ENCODE measurements at regions not wholly inside any gene's neighbourhood (a gene's known extent, or its start where the extent isn't known, plus 50 kb on each side); places are given as distances from the start of the nearest gene placed in this dataset.

DNA sequence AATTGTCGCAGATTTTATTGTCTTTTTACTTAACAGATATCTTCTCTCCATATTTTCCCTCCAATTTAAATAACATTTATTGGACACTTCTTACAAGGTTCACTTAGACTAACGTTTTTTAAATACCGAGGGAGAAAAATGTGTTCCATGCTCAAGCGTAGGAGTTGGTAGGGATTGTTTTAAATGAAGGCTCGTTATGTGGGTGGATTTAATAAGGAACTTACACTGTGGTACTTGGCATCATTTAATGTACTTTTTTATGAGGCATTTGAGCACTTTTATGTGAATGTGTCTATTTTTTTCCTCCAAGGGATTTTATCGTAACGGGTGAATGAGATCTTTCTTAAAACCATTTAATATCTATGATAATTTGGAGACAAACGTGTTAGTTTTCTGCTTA, 125.0 kb upstream of the MTHFD1L start:
- H3K4me3 ChIP-seq (ENCODE audit: low read length): no peak overlapping the region
- DNase-seq (ENCODE audit: low read depth): no peak
- TF ChIP-seq, protein P1, sequence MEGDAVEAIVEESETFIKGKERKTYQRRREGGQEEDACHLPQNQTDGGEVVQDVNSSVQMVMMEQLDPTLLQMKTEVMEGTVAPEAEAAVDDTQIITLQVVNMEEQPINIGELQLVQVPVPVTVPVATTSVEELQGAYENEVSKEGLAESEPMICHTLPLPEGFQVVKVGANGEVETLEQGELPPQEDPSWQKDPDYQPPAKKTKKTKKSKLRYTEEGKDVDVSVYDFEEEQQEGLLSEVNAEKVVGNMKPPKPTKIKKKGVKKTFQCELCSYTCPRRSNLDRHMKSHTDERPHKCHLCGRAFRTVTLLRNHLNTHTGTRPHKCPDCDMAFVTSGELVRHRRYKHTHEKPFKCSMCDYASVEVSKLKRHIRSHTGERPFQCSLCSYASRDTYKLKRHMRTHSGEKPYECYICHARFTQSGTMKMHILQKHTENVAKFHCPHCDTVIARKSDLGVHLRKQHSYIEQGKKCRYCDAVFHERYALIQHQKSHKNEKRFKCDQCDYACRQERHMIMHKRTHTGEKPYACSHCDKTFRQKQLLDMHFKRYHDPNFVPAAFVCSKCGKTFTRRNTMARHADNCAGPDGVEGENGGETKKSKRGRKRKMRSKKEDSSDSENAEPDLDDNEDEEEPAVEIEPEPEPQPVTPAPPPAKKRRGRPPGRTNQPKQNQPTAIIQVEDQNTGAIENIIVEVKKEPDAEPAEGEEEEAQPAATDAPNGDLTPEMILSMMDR (conservative IDR thresholded peaks at IDR 0.05; ENCODE audit: low read depth, low read length): no peak

DNA sequence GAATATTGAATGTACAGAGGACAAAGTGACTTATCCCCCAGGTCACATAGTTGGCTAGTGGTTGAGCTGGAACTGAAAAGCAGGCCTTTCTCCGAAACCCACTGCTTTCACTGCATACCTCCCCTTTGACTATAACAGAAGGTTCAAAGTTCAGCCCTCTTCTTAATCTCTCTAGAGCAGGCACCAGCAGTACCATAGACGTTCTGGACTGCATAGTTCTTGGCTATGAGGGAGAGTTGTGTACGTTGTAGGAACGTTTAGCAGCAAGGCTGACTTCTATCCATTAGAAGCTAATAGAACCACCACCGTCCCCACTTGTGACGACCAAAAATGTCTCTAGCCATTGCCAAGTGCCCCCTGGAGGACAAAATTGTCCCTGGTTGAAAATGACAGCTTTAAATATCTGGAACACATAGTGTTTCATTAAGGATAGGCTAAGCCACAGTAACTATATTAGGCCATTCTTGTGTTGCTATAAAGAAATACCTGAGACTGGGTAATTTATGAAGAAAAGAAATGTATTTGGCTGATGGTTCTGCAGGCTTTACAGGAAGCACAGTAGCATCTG, 123.8 kb upstream of the MTHFD1L start:
- no peak for DNase-seq (ENCODE audit: low read depth)
- H3K4me3 ChIP-seq (ENCODE audit: low read length): no peak overlapping the region
- TF ChIP-seq, protein P1 (conservative IDR thresholded peaks at IDR 0.05; ENCODE audit: low read depth, low read length): peak; percentile 50

DNA sequence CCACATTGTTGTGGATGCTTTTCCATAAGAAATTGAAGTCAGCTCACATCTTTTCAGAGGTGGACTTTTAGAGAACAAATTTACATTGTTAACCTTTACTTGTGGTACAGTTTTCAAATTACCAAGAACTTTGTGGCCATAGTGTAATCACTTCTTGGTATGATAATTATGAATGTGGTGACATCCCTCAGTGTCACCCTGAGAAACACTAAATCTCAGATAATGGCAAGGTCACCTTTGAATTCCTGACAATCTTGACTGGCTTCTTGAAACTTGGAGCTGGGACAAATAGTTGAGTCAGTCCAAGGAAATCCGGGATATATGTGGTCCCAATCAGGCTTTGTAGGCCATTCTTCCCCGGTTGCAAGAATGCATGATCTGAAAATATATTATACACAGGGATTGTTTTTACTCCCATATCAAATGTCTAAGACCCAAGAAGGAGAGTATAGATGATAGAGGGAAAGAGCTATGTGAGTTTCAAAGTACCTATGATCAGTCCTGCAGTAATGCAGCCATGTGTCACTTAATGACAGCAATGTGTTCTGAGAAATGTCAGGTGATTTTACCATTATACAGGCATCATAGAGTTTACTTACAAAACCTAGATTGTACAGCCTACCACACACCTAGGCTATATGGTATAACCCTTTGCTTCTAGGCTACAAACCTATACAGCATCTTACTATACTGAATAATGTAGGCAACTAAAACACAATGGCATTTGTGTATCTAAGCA, 120.8 kb upstream of the MTHFD1L start:
- TF ChIP-seq, protein P1 (conservative IDR thresholded peaks at IDR 0.05; ENCODE audit: low read depth, low read length): no peak
- no peak overlapping the region for H3K4me3 ChIP-seq (ENCODE audit: low read length)
- no peak for DNase-seq (ENCODE audit: low read depth)

DNA sequence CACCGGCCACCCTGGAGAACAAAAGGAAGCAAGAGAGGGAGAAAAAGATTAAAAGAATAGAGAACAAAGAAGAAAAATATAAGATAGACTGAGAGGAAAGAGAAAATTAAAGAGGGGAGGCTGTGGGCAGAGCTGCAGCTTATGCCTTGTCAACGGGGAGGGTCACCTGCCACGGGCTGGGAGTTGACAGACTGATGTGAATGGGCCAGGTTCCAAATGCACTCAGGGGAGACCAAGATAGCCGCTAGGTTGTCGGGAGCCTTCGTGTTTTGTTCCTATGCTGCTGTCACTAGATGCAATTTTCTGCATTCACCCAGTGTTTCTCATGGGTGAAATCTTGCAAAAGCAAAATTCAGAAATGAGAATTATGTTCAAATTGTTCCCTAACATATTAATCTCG, 119.6 kb upstream of the MTHFD1L start:
- H3K4me3 ChIP-seq (ENCODE audit: low read length): no peak overlapping the region
- TF ChIP-seq, protein P1 (conservative IDR thresholded peaks at IDR 0.05; ENCODE audit: low read depth, low read length): no peak
- no peak for DNase-seq (ENCODE audit: low read depth)

DNA sequence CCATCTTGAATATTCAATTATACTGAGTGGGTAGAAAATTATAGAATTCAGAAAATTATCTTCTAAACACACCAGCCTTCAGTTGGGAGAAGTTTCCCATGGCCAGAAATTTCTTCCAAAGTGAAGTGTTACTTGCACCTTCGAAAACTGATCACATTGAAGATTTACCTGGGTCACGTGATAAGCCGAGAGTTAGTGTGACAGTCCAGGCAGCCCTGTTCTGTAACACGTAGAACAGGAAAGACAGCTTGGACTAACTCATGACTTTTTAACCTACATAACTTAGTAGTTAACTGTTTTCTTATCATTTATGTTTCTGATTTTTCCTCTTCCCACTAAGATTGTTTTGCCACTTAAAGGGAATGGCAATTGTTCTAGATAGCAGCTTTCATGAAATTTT, 118.3 kb upstream of the MTHFD1L start:
- TF ChIP-seq, protein P1 (conservative IDR thresholded peaks at IDR 0.05; ENCODE audit: low read depth, low read length): no peak
- DNase-seq (ENCODE audit: low read depth): no peak
- H3K4me3 ChIP-seq (ENCODE audit: low read length): no peak overlapping the region

DNA sequence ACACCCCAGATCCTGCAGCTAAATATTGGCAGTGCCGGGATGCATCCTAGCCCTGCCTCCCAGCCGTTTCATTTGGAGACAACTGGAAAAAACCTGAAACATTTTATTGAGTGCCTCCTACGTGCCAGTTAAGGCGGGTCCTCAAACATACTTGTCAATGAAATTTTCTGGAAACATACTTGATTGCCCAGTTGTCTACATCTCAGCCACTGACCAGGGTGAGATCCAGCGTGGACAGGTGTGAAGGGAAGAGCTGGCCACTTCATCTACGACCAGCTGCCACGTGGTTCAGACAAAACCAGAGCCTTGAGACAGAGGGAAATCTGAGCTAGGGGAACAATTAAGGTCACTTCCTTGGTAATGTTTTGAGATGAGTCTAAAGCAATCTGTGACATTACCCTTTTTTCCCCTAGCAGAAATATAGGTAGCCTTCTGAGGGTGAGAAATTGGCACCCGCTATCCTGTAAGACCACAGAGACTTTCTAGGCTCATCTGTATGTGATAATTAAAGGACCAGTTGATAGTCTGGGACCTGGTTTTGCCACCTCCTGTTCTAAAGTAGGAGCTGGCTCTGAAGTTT, 116.3 kb upstream of the MTHFD1L start:
- TF ChIP-seq, protein P1 (conservative IDR thresholded peaks at IDR 0.05; ENCODE audit: low read depth, low read length): no peak
- DNase-seq (ENCODE audit: low read depth): no peak
- H3K4me3 ChIP-seq (ENCODE audit: low read length): no peak overlapping the region

DNA sequence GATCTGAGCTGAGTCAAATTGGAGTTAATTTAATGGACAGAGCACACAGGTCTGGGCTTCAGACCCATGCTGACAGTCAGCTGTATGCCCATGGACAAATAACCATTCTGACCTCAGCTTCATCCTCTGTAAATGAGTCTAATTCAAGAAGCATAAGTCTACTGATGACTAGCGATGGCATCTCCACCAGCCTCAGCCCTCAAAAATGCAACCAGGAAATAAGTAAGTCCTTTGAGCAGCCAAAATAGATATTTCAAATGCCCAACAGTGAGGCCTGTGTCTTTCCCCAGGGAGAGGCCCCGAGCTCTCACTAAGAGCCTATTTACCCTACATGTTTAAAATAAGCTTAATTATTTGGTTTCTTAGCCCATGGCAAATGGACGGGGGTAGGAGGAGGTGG, 114.2 kb upstream of the MTHFD1L start:
- TF ChIP-seq, protein P1 (conservative IDR thresholded peaks at IDR 0.05; ENCODE audit: low read depth, low read length): no peak
- no peak for DNase-seq (ENCODE audit: low read depth)
- no peak overlapping the region for H3K4me3 ChIP-seq (ENCODE audit: low read length)
